GM12864 (cell line): ENCODE measurements at regions not wholly inside any gene's neighbourhood (a gene's known extent, or its start where the extent isn't known, plus 50 kb on each side); places are given as distances from the start of the nearest gene placed in this dataset.

Experiments
- DNase-seq: peaks from one replicate; pipeline ENCODE4 v3.0.0-alpha.2; 2011; ENCODE audit warnings: low read depth
- H3K4me3 ChIP-seq: 2 replicates; pipeline ENCODE4 v1.5.1; 2011; ENCODE audit warnings: mild to moderate bottlenecking, low read depth, low read length, control low read depth
- TF ChIP-seq, protein P1 (sequence below): IDR thresholded peaks from 2 replicates; pipeline ENCODE4 v1.5.1; 2011; ENCODE audit warnings: low read depth, mild to moderate bottlenecking, moderate library complexity, low read length, control low read depth, inconsistent platforms; ENCODE audit errors: missing control alignments

GRCh38 chr5:125926172-125926571 lies 497.0 kb upstream of the GRAMD2B start:
- TF ChIP-seq, protein P1, sequence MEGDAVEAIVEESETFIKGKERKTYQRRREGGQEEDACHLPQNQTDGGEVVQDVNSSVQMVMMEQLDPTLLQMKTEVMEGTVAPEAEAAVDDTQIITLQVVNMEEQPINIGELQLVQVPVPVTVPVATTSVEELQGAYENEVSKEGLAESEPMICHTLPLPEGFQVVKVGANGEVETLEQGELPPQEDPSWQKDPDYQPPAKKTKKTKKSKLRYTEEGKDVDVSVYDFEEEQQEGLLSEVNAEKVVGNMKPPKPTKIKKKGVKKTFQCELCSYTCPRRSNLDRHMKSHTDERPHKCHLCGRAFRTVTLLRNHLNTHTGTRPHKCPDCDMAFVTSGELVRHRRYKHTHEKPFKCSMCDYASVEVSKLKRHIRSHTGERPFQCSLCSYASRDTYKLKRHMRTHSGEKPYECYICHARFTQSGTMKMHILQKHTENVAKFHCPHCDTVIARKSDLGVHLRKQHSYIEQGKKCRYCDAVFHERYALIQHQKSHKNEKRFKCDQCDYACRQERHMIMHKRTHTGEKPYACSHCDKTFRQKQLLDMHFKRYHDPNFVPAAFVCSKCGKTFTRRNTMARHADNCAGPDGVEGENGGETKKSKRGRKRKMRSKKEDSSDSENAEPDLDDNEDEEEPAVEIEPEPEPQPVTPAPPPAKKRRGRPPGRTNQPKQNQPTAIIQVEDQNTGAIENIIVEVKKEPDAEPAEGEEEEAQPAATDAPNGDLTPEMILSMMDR: no peak
- DNase-seq: no peak
- no peak overlapping the region for H3K4me3 ChIP-seq

- no peak overlapping the region for H3K4me3 ChIP-seq
- DNase-seq: no peak
- TF ChIP-seq, protein P1: no peak
Measured at GRCh38 chr5:125928663-125929062, 494.5 kb upstream of the GRAMD2B start.

DNA sequence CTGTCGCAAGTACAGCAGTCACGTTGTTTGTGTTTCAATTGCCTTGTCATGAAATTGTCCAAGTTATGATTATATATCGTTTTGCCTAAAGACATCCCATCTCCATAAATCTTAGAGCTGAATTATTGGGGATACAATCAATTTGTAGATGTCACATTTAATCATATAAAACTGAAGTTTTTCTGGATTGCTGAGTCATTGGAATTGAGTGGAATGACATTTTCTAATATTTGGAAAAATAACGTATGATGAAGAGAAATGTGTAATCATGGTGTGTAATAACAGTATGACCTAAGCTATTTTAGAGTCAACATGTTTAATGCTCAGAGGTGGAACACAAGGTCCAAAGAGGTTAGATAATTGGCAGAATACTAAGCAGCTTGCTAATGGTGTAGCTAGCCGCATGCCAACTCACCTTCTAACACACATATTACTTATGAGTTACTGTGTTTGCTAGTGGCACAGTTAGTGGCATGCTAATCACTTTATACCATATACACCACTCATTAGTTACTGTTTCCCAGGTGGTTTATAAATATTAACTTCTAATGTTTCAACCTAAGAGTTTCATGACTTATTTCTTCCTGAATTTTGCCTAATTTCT lies 473.1 kb upstream of the GRAMD2B start:
- TF ChIP-seq, protein P1: no peak
- H3K4me3 ChIP-seq: no peak overlapping the region
- DNase-seq: no peak

DNA sequence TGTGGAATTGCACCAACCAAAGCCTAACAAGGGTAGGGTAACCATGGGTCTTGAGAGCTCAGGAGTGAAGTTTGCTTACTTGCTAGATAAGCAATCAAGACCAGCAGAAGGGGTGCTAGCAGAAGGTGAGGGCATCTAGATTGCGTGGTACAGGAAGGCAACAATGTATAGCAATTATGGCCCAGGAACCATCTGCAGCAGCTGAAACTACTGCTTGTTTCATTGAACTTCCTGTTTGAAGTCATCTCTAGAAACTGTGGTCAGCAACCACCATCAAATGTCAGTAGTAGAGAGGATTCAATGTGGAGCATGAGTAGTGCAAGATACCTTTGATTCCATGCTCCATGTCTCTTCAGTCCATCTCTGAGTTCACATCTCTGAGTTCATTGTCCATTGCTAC lies 462.1 kb upstream of the GRAMD2B start:
- TF ChIP-seq, protein P1: no peak
- DNase-seq: peak; percentile 44

GRCh38 chr5:125965577-125965976 lies 457.6 kb upstream of the GRAMD2B start:
- DNase-seq: no peak
- no peak overlapping the region for H3K4me3 ChIP-seq
- TF ChIP-seq, protein P1: no peak

More for the DNA sequence above, 462.1 kb upstream of the GRAMD2B start:
- no peak overlapping the region for H3K4me3 ChIP-seq

DNA sequence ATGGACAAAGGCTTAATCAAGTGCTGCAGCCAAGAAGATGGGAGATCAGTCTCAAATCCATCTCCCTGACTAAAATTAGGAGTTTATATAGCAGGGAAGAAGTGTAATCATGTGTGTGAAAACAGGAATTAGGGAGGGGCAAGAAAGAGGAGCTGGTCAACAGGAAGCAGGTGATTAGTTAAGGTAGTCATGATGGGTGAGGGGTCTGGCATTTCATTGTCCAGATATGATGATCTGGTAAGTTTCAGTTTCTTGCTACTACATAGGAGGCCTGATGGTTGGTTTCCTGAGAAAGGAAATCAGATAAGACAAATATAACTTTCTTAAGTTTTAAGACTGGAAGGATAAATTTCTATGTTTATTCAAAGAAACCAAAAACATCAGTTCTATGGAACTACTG lies 455.6 kb upstream of the GRAMD2B start:
- TF ChIP-seq, protein P1: no peak
- H3K4me3 ChIP-seq: no peak overlapping the region
- DNase-seq: no peak
